Body of pancreas (tissue), 4 donors: ENCODE measurements at regions not wholly inside any gene's neighbourhood (a gene's known extent, or its start where the extent isn't known, plus 50 kb on each side); places are given as distances from the start of the nearest gene placed in this dataset.

Source experiments
- ATAC-seq: fragments of 150-250 bp; one replicate; pipeline ENCODE4 v1.9.1; 2016
- DNase-seq, 4 donors: peaks; one replicate each; pipeline ENCODE4 v3.0.0-alpha.2; 2019
- H3K27ac ChIP-seq, 4 donors: fragments of 200-600 bp; sonication (generic); 1 replicate in 3 of 4; 2 replicates in 1 of 4; pipeline versions ENCODE4 v1.5.1 to v1.6.1; 2016 to 2019; ENCODE audit warnings: mild to moderate bottlenecking in 1 of 4, mixed read lengths in 1 of 4, moderate library complexity in 1 of 4
- H3K27me3 ChIP-seq, 2 donors: fragments of 200-600 bp; sonication (generic); one replicate each; pipeline ENCODE4 v1.6.0; 2016; ENCODE audit warnings: mild to moderate bottlenecking in 1 of 2
- H3K36me3 ChIP-seq, 2 donors: fragments of 200-600 bp; sonication (generic); replicated peaks in 1 of 2; 2 replicates each; pipeline ENCODE4 v1.5.1; 2016; ENCODE audit warnings: low read depth in 2 of 2; ENCODE audit not compliant: insufficient read depth in 1 of 2
- H3K4me1 ChIP-seq: fragments of 200-600 bp; sonication (generic); one replicate; pipeline ENCODE4 v1.6.0; 2016
- H3K4me3 ChIP-seq, 2 donors: fragments of 200-600 bp; sonication (generic); 1 replicate in 1 of 2; 2 replicates in 1 of 2; pipeline ENCODE4 v1.5.1; 2016 to 2019
- H3K9me3 ChIP-seq, 3 donors: fragments of 200-600 bp; sonication (generic); 1 replicate in 2 of 3; 2 replicates in 1 of 3; pipeline ENCODE4 v1.5.1; 2016
- CTCF ChIP-seq, 7 experiments: fragments of 450-650 bp in 4 of 7; fragments of 200-600 bp in 3 of 7; sonication (generic) in 3 of 7; IDR thresholded peaks; one replicate each; pipeline ENCODE4 v1.5.1; 2016 to 2019; ENCODE audit warnings: antibody characterized with exemption in 7 of 7
- POLR2A ChIP-seq, 3 donors: fragments of 450-650 bp; IDR thresholded peaks; one replicate each; pipeline ENCODE4 v1.6.1; 2016; ENCODE audit warnings: antibody characterized with exemption in 3 of 3, mild to moderate bottlenecking in 2 of 3
- WGBS, 2 donors: methylation state at CpG; one replicate each; pipeline ENCODE4 v1.1.5; 2017; 5-methylcytosine and 5-hydroxymethylcytosine counted together
- intact Hi-C: fragments of 100-400 bp; cut with DNase I; formaldehyde crosslinking; loops from one replicate; pipeline ENCODE4 v1.15.1; 2023

DNA sequence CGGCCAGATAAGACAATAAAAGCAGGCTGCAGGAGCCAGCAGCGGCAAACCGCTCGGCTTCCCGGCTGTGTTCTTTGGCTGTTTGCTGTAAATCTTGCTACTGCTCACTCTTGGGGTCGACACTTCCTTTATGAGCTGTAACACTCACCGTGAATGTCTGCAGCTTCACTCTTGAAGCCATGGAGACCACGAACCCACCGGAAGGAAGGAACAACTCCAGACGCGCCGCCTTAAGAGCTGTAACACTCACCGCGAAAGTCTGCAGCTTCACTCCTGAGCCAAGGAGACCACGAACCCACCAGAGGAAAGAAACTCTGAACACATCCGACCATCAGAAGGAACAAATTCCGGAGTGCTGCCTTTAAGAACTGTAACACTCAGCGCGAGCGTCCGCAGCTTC lies 451.7 kb downstream of the AGTPBP1 start:
- Histone ChIP-seq H3K36me3 (no peaks in the 10 kb centered on the region), H3K27ac (no peak overlapping the region), H3K9me3 (no peaks in the 10 kb centered on the region), H3K27me3 (no peaks in the 10 kb centered on the region), H3K4me1 (no peaks in the 10 kb centered on the region), H3K4me3 (no peak overlapping the region)
- no peak for ATAC-seq
- WGBS, 2 donors: 66 to 84% methylated on average over 19 to 20 of the region's 21 CpGs
- no peak for DNase-seq
- TF ChIP-seq POLR2A (IDR thresholded peaks at IDR 0.05): no peak
- no peak for TF ChIP-seq CTCF (IDR thresholded peaks at IDR 0.05)
- intact Hi-C loops: no loop called here

DNA sequence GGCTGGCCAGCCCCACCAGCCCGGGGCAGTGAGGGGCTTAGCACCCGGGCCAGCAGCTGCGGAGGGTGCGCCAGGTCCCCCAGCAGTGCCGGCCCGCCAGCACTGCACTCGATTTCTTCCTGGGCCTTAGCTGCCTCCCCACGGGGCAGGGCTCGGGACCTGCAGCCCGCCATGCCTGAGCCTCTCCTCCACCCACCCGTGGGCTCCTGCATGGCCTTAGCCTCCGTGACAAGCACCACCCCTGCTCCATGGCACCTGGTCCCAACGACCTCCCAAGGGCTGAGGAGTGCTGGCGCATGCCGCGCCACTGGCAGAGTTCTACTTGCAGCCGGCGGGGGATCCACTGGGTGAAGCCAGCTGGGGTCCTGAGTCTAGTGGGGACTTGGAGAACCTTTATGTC lies 452.6 kb downstream of the AGTPBP1 start:
- Histone ChIP-seq H3K27ac (no peak overlapping the region), H3K9me3 (no peaks in the 10 kb centered on the region), H3K36me3 (no peaks in the 10 kb centered on the region), H3K27me3 (no peaks in the 10 kb centered on the region), H3K4me3 (no peak overlapping the region), H3K4me1 (no peaks in the 10 kb centered on the region)
- DNase-seq: no peak
- intact Hi-C loops: no loop called here
- ATAC-seq: no peak
- 89 to 91% methylated on average over 11 to 18 of the region's 18 CpGs for WGBS, 2 donors
- TF ChIP-seq POLR2A (IDR thresholded peaks at IDR 0.05) (no peak), CTCF (IDR thresholded peaks at IDR 0.05) (no peak)

DNA sequence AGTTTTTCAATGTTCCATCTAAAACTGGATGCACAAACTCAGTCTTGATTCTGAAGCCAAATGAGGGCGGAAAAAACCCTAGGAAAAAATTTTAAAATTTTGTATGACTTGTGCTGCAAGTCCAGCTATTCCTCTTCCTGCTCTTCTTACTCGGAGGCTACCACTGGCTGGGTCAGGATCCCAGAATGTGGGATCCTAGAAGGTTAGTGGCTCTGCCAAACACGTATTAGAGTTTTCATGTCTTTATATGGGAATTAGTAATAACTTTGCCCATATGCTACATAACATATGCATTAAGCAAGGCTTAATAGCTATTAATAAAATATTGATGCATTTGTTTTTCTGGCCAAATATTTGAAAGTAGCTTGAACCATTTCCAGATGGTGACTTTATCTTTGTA lies 458.3 kb downstream of the AGTPBP1 start:
- ATAC-seq (no peak), DNase-seq (no peak)
- Histone ChIP-seq H3K27ac (no peak overlapping the region), H3K36me3 (no peaks in the 10 kb centered on the region), H3K9me3 (no peaks in the 10 kb centered on the region), H3K27me3 (no peaks in the 10 kb centered on the region), H3K4me1 (no peaks in the 10 kb centered on the region), H3K4me3 (no peak overlapping the region)
- intact Hi-C loops: no loop called here
- 63 to 68% methylated on average over 3 of the region's 3 CpGs for WGBS, 2 donors
- TF ChIP-seq POLR2A (IDR thresholded peaks at IDR 0.05) (no peak), CTCF (IDR thresholded peaks at IDR 0.05) (no peak)

- ATAC-seq (no peak), DNase-seq (no peak)
- H3K9me3 ChIP-seq: no peaks in the 10 kb centered on the region
- H3K4me1 ChIP-seq: no peaks in the 10 kb centered on the region
- no peaks in the 10 kb centered on the region for H3K36me3 ChIP-seq
- H3K27me3 ChIP-seq: no peaks in the 10 kb centered on the region
- intact Hi-C loops: no loop called here
- no peak for TF ChIP-seq CTCF (IDR thresholded peaks at IDR 0.05)
- no peak for TF ChIP-seq POLR2A (IDR thresholded peaks at IDR 0.05)
- no peak overlapping the region for H3K27ac ChIP-seq
- H3K4me3 ChIP-seq: no peak overlapping the region
- WGBS, 2 donors: 59 to 70% methylated on average over 4 of the region's 4 CpGs
Observed at GRCh38 chr9:85278769-85279168, 463.0 kb downstream of the AGTPBP1 start.

GRCh38 chr9:85276741-85277140 lies 465.0 kb downstream of the AGTPBP1 start:
- no peaks in the 10 kb centered on the region for H3K27me3 ChIP-seq
- DNase-seq: no peak

More at GRCh38 chr9:85276741-85277140, 465.0 kb downstream of the AGTPBP1 start:
- no peak for ATAC-seq
- intact Hi-C loops: no loop called here
- TF ChIP-seq POLR2A (IDR thresholded peaks at IDR 0.05) (no peak), CTCF (IDR thresholded peaks at IDR 0.05) (no peak)
- WGBS, 2 donors: 45 to 60% methylated on average over 4 of the region's 4 CpGs
- H3K9me3 ChIP-seq: no peaks in the 10 kb centered on the region
- H3K4me1 ChIP-seq: no peaks in the 10 kb centered on the region
- H3K4me3 ChIP-seq: no peak overlapping the region
- no peak overlapping the region for H3K27ac ChIP-seq
- H3K36me3 ChIP-seq: no peaks in the 10 kb centered on the region
